ENCODE measurements at regions not wholly inside any gene's neighbourhood (a gene's known extent, or its start where the extent isn't known, plus 50 kb on each side); places are given as distances from the start of the nearest gene placed in this dataset.

DNA sequence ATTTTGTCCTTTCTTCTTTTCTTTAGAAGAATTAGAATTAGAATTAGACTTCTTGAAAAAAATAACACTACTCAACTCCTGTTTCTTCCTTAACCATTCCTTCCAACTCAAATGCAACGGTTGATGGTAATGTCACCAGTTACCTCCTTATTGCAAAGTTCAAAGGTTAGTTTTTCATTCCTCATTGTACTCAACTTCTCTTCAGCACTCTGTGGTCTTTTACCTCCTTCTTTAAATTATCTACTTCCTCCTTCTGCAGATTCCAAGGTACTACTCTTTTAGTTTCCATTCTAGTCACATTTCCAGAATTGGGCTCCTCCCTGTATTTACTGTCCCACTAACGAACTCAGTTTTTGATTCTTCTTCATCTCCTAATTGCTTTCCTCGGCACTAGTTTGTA lies 700.7 kb downstream of the SATB2 start:
- Histone ChIP-seq H3K18ac (ENCODE audit: low read depth in 1 of 2, low read length in 2 of 2) (no peak overlapping the region), H3K9me3 (ENCODE audit: control insufficient read depth, low read length) (no peaks in the 10 kb centered on the region), H2AFZ (ENCODE audit: low read depth, low read length) (no peak overlapping the region), H2BK5ac (ENCODE audit: low read depth, low read length, poor library complexity, severe bottlenecking) (no peak overlapping the region), H2AK5ac (ENCODE audit: low read length, severe bottlenecking) (no peak overlapping the region), H2BK120ac (ENCODE audit: low read depth, low read length) (no peak overlapping the region), H3K23ac (ENCODE audit: low read length in 2 of 2) (no peak overlapping the region), H3K4me1 (ENCODE audit: control insufficient read depth, insufficient read depth, low read depth, low read length) (no peaks in the 10 kb centered on the region), H3K27ac (ENCODE audit: low read length, poor library complexity, severe bottlenecking) (no peak overlapping the region), H3K36me3 (ENCODE audit: control insufficient read depth in 1 of 2, insufficient read depth in 2 of 2, low read depth in 1 of 2, low read length in 2 of 2) (no peaks in the 10 kb centered on the region), H3K9ac (ENCODE audit: low read length) (no peak overlapping the region), H4K8ac (ENCODE audit: low read length) (no peak overlapping the region), H4K91ac (ENCODE audit: low read length) (no peak overlapping the region), H3K4ac (ENCODE audit: low read depth in 1 of 2, low read length in 2 of 2) (no peak overlapping the region), H3K14ac (ENCODE audit: low read length in 2 of 2) (no peak overlapping the region), H3K27me3 (ENCODE audit: control insufficient read depth in 1 of 2, insufficient read depth in 1 of 2, low read length in 2 of 2) (no peaks in the 10 kb centered on the region), H3K4me2 (ENCODE audit: low read length, poor library complexity, severe bottlenecking) (no peak overlapping the region), H3K4me3 (ENCODE audit: insufficient read depth in 1 of 2, low read depth in 1 of 2, low read length in 2 of 2) (no peak overlapping the region), H2BK12ac (ENCODE audit: low read length in 2 of 2) (no peak overlapping the region), H2BK15ac (ENCODE audit: low read depth, poor library complexity, severe bottlenecking) (no peak overlapping the region), H3K79me1 (replicated peaks; ENCODE audit: low read length, poor library complexity, severe bottlenecking) (no peaks in the 10 kb centered on the region)
- WGBS, result 79% methylated on average over 3 of the region's 3 CpGs
- no peak for DNase-seq

DNA sequence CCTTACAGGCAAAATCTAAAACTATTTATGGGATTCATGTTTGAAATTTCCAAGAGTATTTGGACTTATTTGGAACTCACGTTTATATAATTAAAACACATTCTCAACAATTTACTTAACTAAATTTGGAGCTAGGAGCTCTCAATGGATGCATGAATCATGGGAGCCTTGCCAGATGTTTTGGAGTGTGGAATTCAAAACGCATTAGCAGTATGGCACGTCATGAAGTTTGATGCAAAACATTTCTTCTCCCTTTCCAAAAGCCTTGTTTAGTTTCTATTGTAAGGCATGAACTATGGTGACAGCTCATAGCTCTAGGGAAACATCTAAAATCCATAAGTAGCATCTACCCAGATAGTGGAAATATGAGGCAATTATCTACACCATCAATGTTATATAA lies 701.6 kb downstream of the SATB2 start:
- Histone ChIP-seq H3K18ac (ENCODE audit: low read depth in 1 of 2, low read length in 2 of 2) (no peak overlapping the region), H4K91ac (ENCODE audit: low read length) (no peak overlapping the region), H2BK5ac (ENCODE audit: low read depth, low read length, poor library complexity, severe bottlenecking) (no peak overlapping the region), H3K27ac (ENCODE audit: low read length, poor library complexity, severe bottlenecking) (no peak overlapping the region), H3K4ac (ENCODE audit: low read depth in 1 of 2, low read length in 2 of 2) (no peak overlapping the region), H3K14ac (ENCODE audit: low read length in 2 of 2) (no peak overlapping the region), H2BK12ac (ENCODE audit: low read length in 2 of 2) (no peak overlapping the region), H2AK5ac (ENCODE audit: low read length, severe bottlenecking) (no peak overlapping the region), H3K4me2 (ENCODE audit: low read length, poor library complexity, severe bottlenecking) (no peak overlapping the region), H3K23ac (ENCODE audit: low read length in 2 of 2) (no peak overlapping the region), H3K4me1 (ENCODE audit: control insufficient read depth, insufficient read depth, low read depth, low read length) (no peaks in the 10 kb centered on the region), H3K9me3 (ENCODE audit: control insufficient read depth, low read length) (no peaks in the 10 kb centered on the region), H3K27me3 (ENCODE audit: control insufficient read depth in 1 of 2, insufficient read depth in 1 of 2, low read length in 2 of 2) (no peaks in the 10 kb centered on the region), H3K36me3 (ENCODE audit: control insufficient read depth in 1 of 2, insufficient read depth in 2 of 2, low read depth in 1 of 2, low read length in 2 of 2) (no peaks in the 10 kb centered on the region), H3K4me3 (ENCODE audit: insufficient read depth in 1 of 2, low read depth in 1 of 2, low read length in 2 of 2) (no peak overlapping the region), H2BK15ac (ENCODE audit: low read depth, poor library complexity, severe bottlenecking) (no peak overlapping the region), H3K9ac (ENCODE audit: low read length) (no peak overlapping the region), H2AFZ (ENCODE audit: low read depth, low read length) (no peak overlapping the region), H2BK120ac (ENCODE audit: low read depth, low read length) (no peak overlapping the region), H4K8ac (ENCODE audit: low read length) (no peak overlapping the region), H3K79me1 (replicated peaks; ENCODE audit: low read length, poor library complexity, severe bottlenecking) (no peaks in the 10 kb centered on the region)
- WGBS, result no CpG with 5 or more reads among the region's 3 CpGs
- DNase-seq, result no peak

DNA sequence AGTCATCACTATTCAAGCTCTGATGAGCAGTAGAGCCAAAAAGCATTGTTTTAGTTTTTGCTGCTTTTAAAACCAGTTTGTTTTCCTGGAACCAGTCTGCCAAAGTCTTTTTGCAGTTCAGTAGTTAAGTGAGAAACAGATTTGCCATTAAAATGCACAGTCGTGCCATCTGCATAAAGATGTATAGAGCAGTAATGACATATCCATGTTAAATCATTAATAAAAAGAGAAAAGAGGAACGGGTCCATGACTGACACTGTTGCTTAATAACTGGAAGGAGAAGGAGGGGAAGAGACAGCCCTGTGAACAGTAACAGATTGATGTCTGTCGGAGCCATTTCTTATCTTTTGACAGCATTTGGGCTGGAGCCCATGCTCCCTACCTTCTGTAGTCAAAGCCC lies 704.6 kb downstream of the SATB2 start:
- DNase-seq, result no peak
- 62% methylated on average over 2 of the region's 3 CpGs for WGBS
- H3K23ac ChIP-seq (ENCODE audit: low read length in 2 of 2), result no peak overlapping the region

DNA sequence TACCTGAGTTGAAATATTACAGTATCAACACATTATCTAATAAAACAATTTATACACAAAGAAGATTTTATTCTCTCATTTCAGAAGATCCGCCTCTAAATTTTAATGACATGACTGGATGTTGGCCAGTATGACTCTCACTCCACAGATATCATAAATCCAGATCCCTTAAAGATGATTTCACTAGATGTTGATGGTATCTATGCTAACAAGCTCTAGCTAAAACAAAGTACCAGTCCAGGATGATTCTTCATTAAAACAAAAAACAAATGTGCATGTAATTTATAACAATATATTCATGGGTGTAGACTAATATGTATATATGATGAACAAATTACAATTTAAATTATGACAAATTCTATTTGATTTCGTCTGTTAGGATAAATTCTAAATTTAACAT lies 708.4 kb downstream of the SATB2 start:
- no peak overlapping the region for H3K18ac ChIP-seq (ENCODE audit: low read depth in 1 of 2, low read length in 2 of 2)
- no peak overlapping the region for H2AK5ac ChIP-seq (ENCODE audit: low read length, severe bottlenecking)
- H3K9me3 ChIP-seq (ENCODE audit: control insufficient read depth, low read length), result no peaks in the 10 kb centered on the region

More for the DNA sequence above, 704.6 kb downstream of the SATB2 start:
- H2BK120ac ChIP-seq (ENCODE audit: low read depth, low read length), result no peak overlapping the region
- no peak overlapping the region for H2BK12ac ChIP-seq (ENCODE audit: low read length in 2 of 2)
- no peaks in the 10 kb centered on the region for H3K27me3 ChIP-seq (ENCODE audit: control insufficient read depth in 1 of 2, insufficient read depth in 1 of 2, low read length in 2 of 2)
- no peak overlapping the region for H3K14ac ChIP-seq (ENCODE audit: low read length in 2 of 2)
- no peaks in the 10 kb centered on the region for H3K36me3 ChIP-seq (ENCODE audit: control insufficient read depth in 1 of 2, insufficient read depth in 2 of 2, low read depth in 1 of 2, low read length in 2 of 2)
- H3K4me3 ChIP-seq (ENCODE audit: insufficient read depth in 1 of 2, low read depth in 1 of 2, low read length in 2 of 2), result no peak overlapping the region
- no peak overlapping the region for H2BK15ac ChIP-seq (ENCODE audit: low read depth, poor library complexity, severe bottlenecking)
- H3K18ac ChIP-seq (ENCODE audit: low read depth in 1 of 2, low read length in 2 of 2), result no peak overlapping the region
- H3K79me1 ChIP-seq (replicated peaks; ENCODE audit: low read length, poor library complexity, severe bottlenecking), result no peaks in the 10 kb centered on the region
- H2AFZ ChIP-seq (ENCODE audit: low read depth, low read length), result no peak overlapping the region
- H3K4me1 ChIP-seq (ENCODE audit: control insufficient read depth, insufficient read depth, low read depth, low read length), result no peaks in the 10 kb centered on the region
- no peak overlapping the region for H4K8ac ChIP-seq (ENCODE audit: low read length)
- H3K9me3 ChIP-seq (ENCODE audit: control insufficient read depth, low read length), result no peaks in the 10 kb centered on the region
- no peak overlapping the region for H4K91ac ChIP-seq (ENCODE audit: low read length)
- H3K4me2 ChIP-seq (ENCODE audit: low read length, poor library complexity, severe bottlenecking), result no peak overlapping the region
- H2AK5ac ChIP-seq (ENCODE audit: low read length, severe bottlenecking), result no peak overlapping the region
- no peak overlapping the region for H2BK5ac ChIP-seq (ENCODE audit: low read depth, low read length, poor library complexity, severe bottlenecking)
- no peak overlapping the region for H3K9ac ChIP-seq (ENCODE audit: low read length)
- H3K27ac ChIP-seq (ENCODE audit: low read length, poor library complexity, severe bottlenecking), result no peak overlapping the region
- no peak overlapping the region for H3K4ac ChIP-seq (ENCODE audit: low read depth in 1 of 2, low read length in 2 of 2)

More for the DNA sequence above, 708.4 kb downstream of the SATB2 start:
- Histone ChIP-seq H3K23ac (ENCODE audit: low read length in 2 of 2) (no peak overlapping the region), H2BK12ac (ENCODE audit: low read length in 2 of 2) (no peak overlapping the region), H4K91ac (ENCODE audit: low read length) (no peak overlapping the region), H3K36me3 (ENCODE audit: control insufficient read depth in 1 of 2, insufficient read depth in 2 of 2, low read depth in 1 of 2, low read length in 2 of 2) (no peaks in the 10 kb centered on the region), H2BK120ac (ENCODE audit: low read depth, low read length) (no peak overlapping the region), H4K8ac (ENCODE audit: low read length) (no peak overlapping the region), H3K79me1 (replicated peaks; ENCODE audit: low read length, poor library complexity, severe bottlenecking) (no peaks in the 10 kb centered on the region), H3K4ac (ENCODE audit: low read depth in 1 of 2, low read length in 2 of 2) (no peak overlapping the region), H2AFZ (ENCODE audit: low read depth, low read length) (no peak overlapping the region), H2BK15ac (ENCODE audit: low read depth, poor library complexity, severe bottlenecking) (no peak overlapping the region), H3K27me3 (ENCODE audit: control insufficient read depth in 1 of 2, insufficient read depth in 1 of 2, low read length in 2 of 2) (no peaks in the 10 kb centered on the region), H2BK5ac (ENCODE audit: low read depth, low read length, poor library complexity, severe bottlenecking) (no peak overlapping the region), H3K4me1 (ENCODE audit: control insufficient read depth, insufficient read depth, low read depth, low read length) (no peaks in the 10 kb centered on the region), H3K27ac (ENCODE audit: low read length, poor library complexity, severe bottlenecking) (no peak overlapping the region), H3K4me2 (ENCODE audit: low read length, poor library complexity, severe bottlenecking) (no peak overlapping the region), H3K4me3 (ENCODE audit: insufficient read depth in 1 of 2, low read depth in 1 of 2, low read length in 2 of 2) (no peak overlapping the region), H3K14ac (ENCODE audit: low read length in 2 of 2) (no peak overlapping the region), H3K9ac (ENCODE audit: low read length) (no peak overlapping the region)
- DNase-seq, result no peak
- no CpG with 5 or more reads among the region's 2 CpGs for WGBS
